Neural progenitor cell (in vitro differentiated cells): ENCODE measurements at regions not wholly inside any gene's neighbourhood (a gene's known extent, or its start where the extent isn't known, plus 50 kb on each side); places are given as distances from the start of the nearest gene placed in this dataset.

ENCODE experiments used
- DNase-seq: peaks from one replicate; pipeline ENCODE4 v3.0.0-alpha.2; 2016; ENCODE audit warnings: low spot score
- H2AFZ ChIP-seq: fragments of 200-600 bp; sonication (generic); replicated peaks from 2 replicates; pipeline ENCODE4 v1.6.1; 2016; ENCODE audit warnings: antibody characterized with exemption
- H3F3A ChIP-seq: fragments of 200-600 bp; sonication (generic); 2 replicates; pipeline ENCODE4 v1.6.1; 2016; ENCODE audit warnings: antibody characterized with exemption, low read depth
- H3K27ac ChIP-seq: fragments of 200-600 bp; sonication (generic); 2 replicates; pipeline ENCODE4 v1.5.1; 2016; ENCODE audit warnings: mild to moderate bottlenecking
- H3K27me3 ChIP-seq: fragments of 200-600 bp; sonication (generic); 2 replicates; pipeline ENCODE4 v1.6.1; 2016; ENCODE audit warnings: mild to moderate bottlenecking, moderate library complexity
- H3K36me3 ChIP-seq: fragments of 200-600 bp; sonication (generic); 2 replicates; pipeline ENCODE4 v1.5.1; 2016
- H3K4me1 ChIP-seq: fragments of 200-600 bp; sonication (generic); 2 replicates; pipeline ENCODE4 v1.6.1; 2016; ENCODE audit warnings: mixed run types
- H3K4me2 ChIP-seq: fragments of 200-600 bp; sonication (generic); 2 replicates; pipeline ENCODE4 v1.6.1; 2016
- H3K4me3 ChIP-seq: fragments of 200-600 bp; sonication (generic); 2 replicates; pipeline ENCODE4 v1.5.1; 2016
- H3K79me2 ChIP-seq: fragments of 200-600 bp; sonication (generic); 2 replicates; pipeline ENCODE4 v1.6.1; 2016; ENCODE audit warnings: low read depth
- H3K9ac ChIP-seq: fragments of 200-600 bp; sonication (generic); 2 replicates; pipeline ENCODE4 v1.6.1; 2016
- H3K9me3 ChIP-seq: fragments of 200-600 bp; sonication (generic); 2 replicates; pipeline ENCODE4 v1.5.1; 2016; ENCODE audit warnings: low read depth
- H4K20me1 ChIP-seq: fragments of 200-600 bp; sonication (generic); 2 replicates; pipeline ENCODE4 v1.6.1; 2016; ENCODE audit warnings: low read depth
- H3K27ac Mint-ChIP-seq: 3 replicates; pipeline ENCODE4 v1.8.0; 2021; ENCODE audit warnings: mixed read lengths
- H3K27me3 Mint-ChIP-seq: 2 replicates; pipeline ENCODE4 v1.8.0; 2022; ENCODE audit warnings: low read depth, mild to moderate bottlenecking, inconsistent platforms, moderate library complexity, mixed read lengths; ENCODE audit not compliant: insufficient read depth
- H3K36me3 Mint-ChIP-seq: 3 replicates; pipeline ENCODE4 v1.8.0; 2021; ENCODE audit warnings: mixed read lengths
- H3K4me1 Mint-ChIP-seq: 3 replicates; pipeline ENCODE4 v1.8.0; 2021; ENCODE audit warnings: mixed read lengths
- H3K4me3 Mint-ChIP-seq: 3 replicates; pipeline ENCODE4 v1.8.0; 2021; ENCODE audit warnings: mild to moderate bottlenecking, moderate library complexity, mixed read lengths
- H3K9me3 Mint-ChIP-seq: 3 replicates; pipeline ENCODE4 v1.8.0; 2020; ENCODE audit warnings: mixed read lengths
- CTCF ChIP-seq: fragments of 200-600 bp; sonication (generic); IDR thresholded peaks from 2 replicates; pipeline ENCODE4 v1.5.1; 2017; ENCODE audit warnings: antibody characterized with exemption, mild to moderate bottlenecking
- EZH2 ChIP-seq: fragments of 200-600 bp; sonication (generic); IDR thresholded peaks from 2 replicates; pipeline ENCODE4 v1.6.1; 2017; ENCODE audit warnings: antibody characterized with exemption, mild to moderate bottlenecking, moderate library complexity
- EZH2phosphoT487 ChIP-seq: fragments of 200-600 bp; sonication (generic); IDR thresholded peaks from 2 replicates; pipeline ENCODE4 v1.6.1; 2017; ENCODE audit warnings: antibody characterized with exemption

DNA sequence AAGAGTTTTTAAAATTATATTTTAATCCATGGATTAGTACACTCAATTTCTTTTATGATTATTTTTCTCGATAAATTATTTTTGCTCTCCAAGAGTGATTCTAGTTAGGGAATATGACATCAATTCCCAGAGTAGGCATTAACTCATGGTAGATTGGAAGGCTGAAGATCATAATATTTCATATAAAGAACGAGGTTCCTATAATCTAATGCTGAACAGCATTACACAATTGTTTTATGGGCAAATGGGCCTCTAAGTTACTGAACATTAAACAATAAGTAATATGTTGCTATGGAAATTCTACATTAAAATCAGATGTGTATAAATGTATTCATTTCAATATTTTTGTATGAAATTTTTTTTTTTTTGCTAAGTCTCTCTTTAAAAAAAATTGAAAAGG, 140.3 kb downstream of the ZNF608 start:
- H3F3A ChIP-seq = peaks cover 9% of the 10 kb centered on the region
- peaks cover 15% of the 10 kb centered on the region for H3K9me3 Mint-ChIP-seq
- H3K4me1 Mint-ChIP-seq = peaks cover 29% of the 10 kb centered on the region
- no peak for TF ChIP-seq EZH2
- no peaks in the 10 kb centered on the region for H3K36me3 ChIP-seq
- H3K4me2 ChIP-seq = peak overlapping the region; percentile 37
- H3K27ac Mint-ChIP-seq = no peak overlapping the region
- no peak overlapping the region for H3K27ac ChIP-seq
- H2AFZ ChIP-seq = no peak overlapping the region
- peaks cover 25% of the 10 kb centered on the region for H3K4me1 ChIP-seq
- no peaks in the 10 kb centered on the region for H3K9me3 ChIP-seq
- no peak overlapping the region for H3K9ac ChIP-seq
- H3K4me3 ChIP-seq = no peak overlapping the region
- no peak for DNase-seq
- H3K79me2 ChIP-seq = no peaks in the 10 kb centered on the region
- H4K20me1 ChIP-seq = no peaks in the 10 kb centered on the region
- no peak overlapping the region for H3K4me3 Mint-ChIP-seq
- no peaks in the 10 kb centered on the region for H3K27me3 Mint-ChIP-seq
- peaks cover 9% of the 10 kb centered on the region for H3K36me3 Mint-ChIP-seq
- H3K27me3 ChIP-seq = no peaks in the 10 kb centered on the region

DNA sequence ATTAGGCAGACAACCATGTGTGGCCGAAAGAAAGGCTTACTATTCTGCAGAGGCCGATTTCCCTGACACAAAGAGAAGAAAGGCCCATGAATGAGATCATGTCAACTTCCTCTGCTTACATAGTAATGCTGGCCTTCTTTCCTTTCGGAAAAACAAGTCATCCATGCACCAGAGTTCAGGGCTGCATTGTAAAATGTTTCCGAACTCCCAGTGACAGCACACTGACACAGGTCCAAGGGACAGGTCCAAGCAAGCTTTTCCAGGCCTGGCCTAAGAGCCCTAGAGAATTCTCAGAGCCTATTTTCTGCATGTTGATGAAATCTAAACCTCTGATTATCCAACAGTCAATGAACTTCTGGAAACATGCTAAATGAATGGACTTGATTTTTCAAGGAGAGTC, 140.9 kb downstream of the ZNF608 start:
- Mint-ChIP-seq H3K9me3 (peaks cover 15% of the 10 kb centered on the region), H3K36me3 (peaks cover 9% of the 10 kb centered on the region), H3K4me1 (peaks cover 29% of the 10 kb centered on the region), H3K4me3 (no peak overlapping the region), H3K27ac (peak overlapping the region; percentile 83), H3K27me3 (no peaks in the 10 kb centered on the region)
- Histone ChIP-seq H3K4me3 (no peak overlapping the region), H3F3A (peaks cover 9% of the 10 kb centered on the region), H3K79me2 (no peaks in the 10 kb centered on the region), H3K9me3 (no peaks in the 10 kb centered on the region), H3K36me3 (no peaks in the 10 kb centered on the region), H3K27me3 (no peaks in the 10 kb centered on the region), H3K9ac (no peak overlapping the region), H3K27ac (no peak overlapping the region), H2AFZ (no peak overlapping the region), H3K4me1 (peaks cover 25% of the 10 kb centered on the region), H4K20me1 (no peaks in the 10 kb centered on the region), H3K4me2 (peak overlapping the region; percentile 37)
- TF ChIP-seq CTCF (no peak), EZH2 (no peak), EZH2phosphoT487 (no peak)
- DNase-seq = peak; percentile 69

- Mint-ChIP-seq H3K4me1 (peaks cover 37% of the 10 kb centered on the region), H3K4me3 (no peak overlapping the region), H3K27me3 (no peaks in the 10 kb centered on the region), H3K36me3 (peaks cover 9% of the 10 kb centered on the region), H3K27ac (peak overlapping the region; percentile 67), H3K9me3 (peaks cover 9% of the 10 kb centered on the region)
- H3K4me3 ChIP-seq = no peak overlapping the region
- H3K79me2 ChIP-seq = no peaks in the 10 kb centered on the region
- H3K4me1 ChIP-seq = peaks cover 30% of the 10 kb centered on the region
- peak; percentile 2 for DNase-seq
- no peaks in the 10 kb centered on the region for H3K36me3 ChIP-seq
- H2AFZ ChIP-seq = no peak overlapping the region
- no peak overlapping the region for H3K27ac ChIP-seq
- no peaks in the 10 kb centered on the region for H4K20me1 ChIP-seq
- TF ChIP-seq EZH2phosphoT487 = no peak
- no peak for TF ChIP-seq CTCF
- no peak for TF ChIP-seq EZH2
- peaks cover 9% of the 10 kb centered on the region for H3F3A ChIP-seq
- no peaks in the 10 kb centered on the region for H3K9me3 ChIP-seq
- H3K27me3 ChIP-seq = no peaks in the 10 kb centered on the region
- no peak overlapping the region for H3K9ac ChIP-seq
- peak overlapping the region; percentile 37 for H3K4me2 ChIP-seq
These were observed 142.0 kb downstream of the ZNF608 start for GRCh38 chr5:124604419-124604818.

- H3K4me3 Mint-ChIP-seq = no peak overlapping the region
These were observed 143.4 kb downstream of the ZNF608 start for GRCh38 chr5:124602925-124603650.

More at GRCh38 chr5:124602925-124603650, 143.4 kb downstream of the ZNF608 start:
- no peak for DNase-seq
- Mint-ChIP-seq H3K27me3 (no peaks in the 10 kb centered on the region), H3K27ac (no peak overlapping the region), H3K36me3 (peaks cover 6% of the 10 kb centered on the region), H3K9me3 (peaks cover 2% of the 10 kb centered on the region), H3K4me1 (peaks cover 42% of the 10 kb centered on the region)
- no peak overlapping the region for H3K9ac ChIP-seq
- H3K27ac ChIP-seq = no peak overlapping the region
- H3K4me1 ChIP-seq = peaks cover 39% of the 10 kb centered on the region
- no peaks in the 10 kb centered on the region for H3K27me3 ChIP-seq
- TF ChIP-seq CTCF = no peak
- TF ChIP-seq EZH2 = no peak
- no peak for TF ChIP-seq EZH2phosphoT487
- no peak overlapping the region for H3K4me3 ChIP-seq
- no peaks in the 10 kb centered on the region for H3K9me3 ChIP-seq
- no peaks in the 10 kb centered on the region for H4K20me1 ChIP-seq
- peaks cover 9% of the 10 kb centered on the region for H3F3A ChIP-seq
- no peaks in the 10 kb centered on the region for H3K36me3 ChIP-seq
- no peak overlapping the region for H2AFZ ChIP-seq
- no peaks in the 10 kb centered on the region for H3K79me2 ChIP-seq
- H3K4me2 ChIP-seq = no peak overlapping the region
